ENCODE measurements at regions not wholly inside any gene's neighbourhood (a gene's known extent, or its start where the extent isn't known, plus 50 kb on each side); places are given as distances from the start of the nearest gene placed in this dataset.

DNA sequence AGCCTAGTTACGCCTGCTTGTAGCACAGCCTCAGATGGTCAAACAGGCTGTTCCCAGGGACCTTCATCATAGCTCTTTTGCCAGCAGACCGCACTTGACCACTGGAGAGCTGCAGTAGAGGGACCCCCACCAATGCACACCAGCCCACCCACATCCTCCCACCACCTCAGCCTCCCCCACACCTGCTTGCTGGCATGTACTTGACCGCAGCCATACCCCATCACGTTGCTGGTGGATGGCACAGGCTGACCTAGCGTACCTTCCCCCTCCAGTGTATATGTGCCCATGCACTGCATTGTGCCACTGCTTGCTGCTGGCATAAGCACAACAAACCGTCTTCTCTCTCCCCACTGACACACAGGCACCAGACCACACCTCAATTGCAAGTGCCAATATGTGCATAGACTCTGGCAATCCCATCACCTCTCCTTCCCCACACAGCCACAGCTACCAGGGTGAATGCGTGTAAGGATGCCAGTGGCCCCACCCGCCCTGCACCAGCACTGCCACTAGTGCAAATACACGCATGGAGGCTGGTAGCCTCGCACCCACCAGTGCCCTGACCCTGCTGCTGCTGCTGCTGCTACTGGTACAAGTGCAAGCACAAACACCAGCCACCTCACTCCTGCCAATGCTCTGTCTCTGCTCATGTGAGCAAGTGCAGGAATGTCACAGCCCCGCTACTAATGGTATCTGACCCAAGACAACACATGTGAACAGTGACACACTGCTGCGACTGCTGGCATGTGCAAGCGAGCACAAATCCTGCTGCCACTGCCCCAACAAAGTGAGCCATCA lies 1377.6 kb downstream of the CDH11 start:
- intact Hi-C loops (cut with DNase I; ENCODE audit: low total_unique reads) = no loop called here

DNA sequence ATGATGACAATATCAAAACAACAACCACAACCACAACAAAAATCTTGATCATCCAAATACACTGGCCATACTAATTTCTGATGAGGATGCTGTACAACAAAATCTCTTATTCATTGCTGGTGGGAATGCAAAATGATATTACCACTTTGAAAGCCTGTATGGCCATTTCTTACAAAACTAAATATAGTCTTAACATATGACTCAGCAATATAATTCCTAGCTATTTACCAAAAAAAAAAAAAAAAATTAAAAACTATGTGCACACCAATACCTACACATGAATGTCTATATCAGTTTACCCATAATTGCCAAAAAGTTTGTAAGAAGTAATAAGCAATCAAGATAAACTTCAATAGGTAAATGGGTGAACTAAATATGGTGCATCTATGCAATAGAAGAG lies 1379.7 kb downstream of the CDH11 start:
- H3K4me3 ChIP-seq = no peak overlapping the region
- intact Hi-C loops (cut with DNase I; ENCODE audit: low total_unique reads) = no loop called here
- no peaks in the 10 kb centered on the region for H3K36me3 ChIP-seq
- H3K9me3 ChIP-seq = no peaks in the 10 kb centered on the region
- H3K4me1 ChIP-seq = no peaks in the 10 kb centered on the region
- no peak overlapping the region for H3K27ac ChIP-seq
- no peaks in the 10 kb centered on the region for H3K27me3 ChIP-seq
- TF ChIP-seq POLR2A (IDR thresholded peaks at IDR 0.05) (no peak), EP300 (IDR thresholded peaks at IDR 0.05) (no peak), POLR2AphosphoS5 (IDR thresholded peaks at IDR 0.05) (no peak)
- TF ChIP-seq, protein P1, sequence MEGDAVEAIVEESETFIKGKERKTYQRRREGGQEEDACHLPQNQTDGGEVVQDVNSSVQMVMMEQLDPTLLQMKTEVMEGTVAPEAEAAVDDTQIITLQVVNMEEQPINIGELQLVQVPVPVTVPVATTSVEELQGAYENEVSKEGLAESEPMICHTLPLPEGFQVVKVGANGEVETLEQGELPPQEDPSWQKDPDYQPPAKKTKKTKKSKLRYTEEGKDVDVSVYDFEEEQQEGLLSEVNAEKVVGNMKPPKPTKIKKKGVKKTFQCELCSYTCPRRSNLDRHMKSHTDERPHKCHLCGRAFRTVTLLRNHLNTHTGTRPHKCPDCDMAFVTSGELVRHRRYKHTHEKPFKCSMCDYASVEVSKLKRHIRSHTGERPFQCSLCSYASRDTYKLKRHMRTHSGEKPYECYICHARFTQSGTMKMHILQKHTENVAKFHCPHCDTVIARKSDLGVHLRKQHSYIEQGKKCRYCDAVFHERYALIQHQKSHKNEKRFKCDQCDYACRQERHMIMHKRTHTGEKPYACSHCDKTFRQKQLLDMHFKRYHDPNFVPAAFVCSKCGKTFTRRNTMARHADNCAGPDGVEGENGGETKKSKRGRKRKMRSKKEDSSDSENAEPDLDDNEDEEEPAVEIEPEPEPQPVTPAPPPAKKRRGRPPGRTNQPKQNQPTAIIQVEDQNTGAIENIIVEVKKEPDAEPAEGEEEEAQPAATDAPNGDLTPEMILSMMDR (IDR thresholded peaks at IDR 0.05) = no peak
- no peak for DNase-seq

More for the DNA sequence above, 1377.6 kb downstream of the CDH11 start:
- TF ChIP-seq EP300 (IDR thresholded peaks at IDR 0.05) = no peak
- TF ChIP-seq POLR2A (IDR thresholded peaks at IDR 0.05) = no peak
- Histone ChIP-seq H3K27ac (no peak overlapping the region), H3K36me3 (no peaks in the 10 kb centered on the region), H3K9me3 (no peaks in the 10 kb centered on the region), H3K4me3 (no peak overlapping the region), H3K4me1 (no peaks in the 10 kb centered on the region), H3K27me3 (no peaks in the 10 kb centered on the region)
- no peak for DNase-seq
- WGBS, 5 donors = 83 to 92% (median 90%) methylated on average over 7 to 13 of the region's 13 CpGs

DNA sequence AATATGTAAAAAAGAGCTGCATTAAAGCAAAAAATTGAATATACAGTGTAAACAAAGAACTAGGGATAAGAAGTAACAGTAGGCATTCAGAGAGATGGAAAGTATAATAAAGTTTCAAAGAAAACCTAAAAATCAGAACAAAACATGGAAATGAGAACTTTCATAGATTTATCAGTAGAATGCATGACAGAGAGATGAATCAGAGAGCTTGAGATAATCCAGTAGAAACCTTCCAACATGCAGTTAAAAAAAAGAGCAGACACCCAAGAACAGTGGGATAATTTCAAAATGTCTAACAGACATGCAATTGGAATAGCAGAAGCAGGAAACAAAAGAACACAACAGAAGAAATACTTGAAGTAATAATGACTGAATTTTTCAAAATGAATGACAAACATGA lies 1384.2 kb downstream of the CDH11 start:
- Histone ChIP-seq H3K4me1 (no peaks in the 10 kb centered on the region), H3K9me3 (no peaks in the 10 kb centered on the region), H3K27me3 (no peaks in the 10 kb centered on the region), H3K36me3 (no peaks in the 10 kb centered on the region), H3K4me3 (no peak overlapping the region), H3K27ac (no peak overlapping the region)
- TF ChIP-seq EP300 (IDR thresholded peaks at IDR 0.05) = no peak
- TF ChIP-seq POLR2AphosphoS5 (IDR thresholded peaks at IDR 0.05) = no peak
- TF ChIP-seq, protein P1 (IDR thresholded peaks at IDR 0.05) = no peak
- TF ChIP-seq POLR2A (IDR thresholded peaks at IDR 0.05) = no peak
- intact Hi-C loops (cut with DNase I; ENCODE audit: low total_unique reads) = no loop called here
- DNase-seq = no peak

DNA sequence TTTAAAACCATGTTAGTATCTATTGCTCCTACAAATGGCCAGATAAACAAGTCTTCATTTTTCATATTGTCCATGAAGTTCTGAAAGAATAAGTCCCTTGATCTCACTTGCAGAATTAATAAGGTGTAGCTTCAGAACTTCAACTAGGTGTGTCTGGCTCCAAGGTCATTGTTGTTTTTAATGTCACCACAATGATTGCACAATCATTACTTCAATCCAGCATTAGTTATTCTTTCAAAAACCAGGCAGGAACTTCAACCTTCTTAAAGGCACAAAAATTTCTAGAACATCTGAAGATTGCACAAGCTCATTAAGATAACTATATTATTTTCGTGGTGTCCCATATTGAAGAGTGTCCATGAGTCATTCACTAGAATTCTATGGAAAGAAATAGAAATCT lies 1386.4 kb downstream of the CDH11 start:
- no peak for TF ChIP-seq EP300 (IDR thresholded peaks at IDR 0.05)
- TF ChIP-seq POLR2A (IDR thresholded peaks at IDR 0.05) = no peak
- no peak for TF ChIP-seq POLR2AphosphoS5 (IDR thresholded peaks at IDR 0.05)
- TF ChIP-seq, protein P1 (IDR thresholded peaks at IDR 0.05) = no peak
- Histone ChIP-seq H3K9me3 (no peaks in the 10 kb centered on the region), H3K4me3 (no peak overlapping the region), H3K27ac (no peak overlapping the region), H3K4me1 (no peaks in the 10 kb centered on the region), H3K27me3 (no peaks in the 10 kb centered on the region), H3K36me3 (no peaks in the 10 kb centered on the region)
- intact Hi-C loops (cut with DNase I; ENCODE audit: low total_unique reads) = no loop called here
- WGBS, 5 donors = 74 to 76% (median 76%) methylated on average over 1 of the region's 1 CpG
- DNase-seq = no peak

DNA sequence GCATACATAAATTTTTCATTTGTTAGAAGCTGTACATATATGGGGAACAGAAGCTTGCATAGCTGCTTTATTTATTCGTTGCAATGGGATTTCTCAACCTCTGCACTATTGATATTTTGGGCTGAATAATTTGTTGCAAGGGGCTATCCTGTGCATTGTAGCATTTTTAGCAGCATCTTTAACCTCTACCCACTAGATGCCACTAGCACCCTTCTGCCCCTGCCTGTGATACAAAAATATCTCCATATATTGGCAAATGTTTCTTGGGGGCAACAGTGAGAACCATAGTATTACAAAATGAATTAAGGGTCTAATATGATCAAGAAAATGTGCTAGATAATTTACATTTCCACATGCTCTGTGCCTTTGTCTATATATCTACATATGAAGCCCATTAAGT lies 1401.0 kb downstream of the CDH11 start:
- Histone ChIP-seq H3K27me3 (no peaks in the 10 kb centered on the region), H3K27ac (no peak overlapping the region), H3K9me3 (no peaks in the 10 kb centered on the region), H3K4me1 (no peaks in the 10 kb centered on the region), H3K4me3 (no peak overlapping the region), H3K36me3 (no peaks in the 10 kb centered on the region)
- 43 to 48% (median 44%) methylated on average over 1 of the region's 1 CpG for WGBS, 5 donors
- intact Hi-C loops (cut with DNase I; ENCODE audit: low total_unique reads) = no loop called here
- DNase-seq = no peak
- TF ChIP-seq, protein P1 (IDR thresholded peaks at IDR 0.05) = no peak
- TF ChIP-seq EP300 (IDR thresholded peaks at IDR 0.05) = no peak
- TF ChIP-seq POLR2AphosphoS5 (IDR thresholded peaks at IDR 0.05) = no peak
- TF ChIP-seq POLR2A (IDR thresholded peaks at IDR 0.05) = no peak

Data from stomach (tissue), 8 donors.